ENCODE measurements at regions not wholly inside any gene's neighbourhood (a gene's known extent, or its start where the extent isn't known, plus 50 kb on each side); places are given as distances from the start of the nearest gene placed in this dataset.

GRCh38 chr12:113683574-113683973 lies 211.9 kb upstream of the LHX5 start:
- DNase-seq, result no peak
- no peak overlapping the region for H3K27ac Mint-ChIP-seq
- H3K27me3 Mint-ChIP-seq, result peaks cover 10% of the 10 kb centered on the region
- ChIA-PET POLR2A (no interaction called here), CTCF (no interaction called here)
- intact Hi-C loops (cut with DNase I, micrococcal nuclease), result no loop called here
- H3K9me3 ChIP-seq (ENCODE audit: control insufficient read depth in 1 of 2, insufficient read depth in 1 of 2, low read length in 2 of 2), result peaks cover 0 to 5% of the 10 kb centered on the region in 2 experiments
- no peak overlapping the region for H3K4me3 ChIP-seq (ENCODE audit: low read length)
- no peak for TF ChIP-seq CTCF (IDR thresholded peaks at IDR 0.05)
- no peaks in the 10 kb centered on the region for H3K4me1 Mint-ChIP-seq (ENCODE audit: low read depth)
- no peaks in the 10 kb centered on the region for H3K36me3 ChIP-seq (ENCODE audit: insufficient read depth, low read length)
- H3K27me3 ChIP-seq (ENCODE audit: control insufficient read depth in 1 of 2, insufficient read depth in 2 of 2, low read length in 2 of 2), result no peaks in the 10 kb centered on the region
- H3K36me3 Mint-ChIP-seq (ENCODE audit: low read depth), result no peaks in the 10 kb centered on the region
- H3K4me1 ChIP-seq (ENCODE audit: insufficient read depth, low read length), result no peaks in the 10 kb centered on the region
- H3K27ac ChIP-seq (ENCODE audit: low read depth in 1 of 2, low read length in 2 of 2), result no peak overlapping the region
- H3K4me3 Mint-ChIP-seq, result no peak overlapping the region
- ATAC-seq (ENCODE audit: poor library complexity), result no peak
- no peaks in the 10 kb centered on the region for H3K9me3 Mint-ChIP-seq

- Histone ChIP-seq H3K27ac (ENCODE audit: low read depth in 1 of 2, low read length in 2 of 2) (no peak overlapping the region), H3K9me3 (ENCODE audit: control insufficient read depth in 1 of 2, insufficient read depth in 1 of 2, low read length in 2 of 2) (peaks cover 0 to 5% of the 10 kb centered on the region in 2 experiments), H3K4me1 (ENCODE audit: insufficient read depth, low read length) (no peaks in the 10 kb centered on the region), H3K27me3 (ENCODE audit: control insufficient read depth in 1 of 2, insufficient read depth in 2 of 2, low read length in 2 of 2) (peaks cover 0 to 6% of the 10 kb centered on the region in 2 experiments), H3K4me3 (ENCODE audit: low read length) (no peak overlapping the region), H3K36me3 (ENCODE audit: insufficient read depth, low read length) (no peaks in the 10 kb centered on the region)
- intact Hi-C loops (cut with DNase I, micrococcal nuclease), result no loop called here
- no peak for TF ChIP-seq CTCF (IDR thresholded peaks at IDR 0.05)
- H3K4me3 Mint-ChIP-seq, result no peak overlapping the region
- H3K27me3 Mint-ChIP-seq, result peaks cover 25% of the 10 kb centered on the region
- ChIA-PET POLR2A (no interaction called here), CTCF (no interaction called here)
- H3K4me1 Mint-ChIP-seq (ENCODE audit: low read depth), result no peaks in the 10 kb centered on the region
- DNase-seq (no peak), ATAC-seq (ENCODE audit: poor library complexity) (no peak)
- no peaks in the 10 kb centered on the region for H3K9me3 Mint-ChIP-seq
- H3K36me3 Mint-ChIP-seq (ENCODE audit: low read depth), result no peaks in the 10 kb centered on the region
- no peak overlapping the region for H3K27ac Mint-ChIP-seq
Observed at GRCh38 chr12:113680868-113681267, 209.2 kb upstream of the LHX5 start.

GRCh38 chr12:113678223-113679119 lies 206.8 kb upstream of the LHX5 start:
- no peak for ATAC-seq (ENCODE audit: poor library complexity)
- Mint-ChIP-seq H3K9me3 (no peaks in the 10 kb centered on the region), H3K27me3 (peaks cover 42% of the 10 kb centered on the region), H3K36me3 (ENCODE audit: low read depth) (no peaks in the 10 kb centered on the region), H3K4me1 (ENCODE audit: low read depth) (no peaks in the 10 kb centered on the region), H3K4me3 (no peak overlapping the region), H3K27ac (no peak overlapping the region)
- Histone ChIP-seq H3K27me3 (ENCODE audit: control insufficient read depth in 1 of 2, insufficient read depth in 2 of 2, low read length in 2 of 2) (peaks cover 6 to 8% of the 10 kb centered on the region in 2 experiments), H3K9me3 (ENCODE audit: control insufficient read depth in 1 of 2, insufficient read depth in 1 of 2, low read length in 2 of 2) (peaks cover 0 to 6% of the 10 kb centered on the region in 2 experiments), H3K4me1 (ENCODE audit: insufficient read depth, low read length) (no peaks in the 10 kb centered on the region), H3K27ac (ENCODE audit: low read depth in 1 of 2, low read length in 2 of 2) (no peak overlapping the region), H3K36me3 (ENCODE audit: insufficient read depth, low read length) (no peaks in the 10 kb centered on the region), H3K4me3 (ENCODE audit: low read length) (no peak overlapping the region)
- no peak for TF ChIP-seq CTCF (IDR thresholded peaks at IDR 0.05)
- POLR2A ChIA-PET, result no interaction called here
- intact Hi-C loops (cut with DNase I, micrococcal nuclease), result no loop called here
- CTCF ChIA-PET, result no interaction called here
- no peak for DNase-seq
